Mesodermal cell (in vitro differentiated cells): ENCODE measurements at regions not wholly inside any gene's neighbourhood (a gene's known extent, or its start where the extent isn't known, plus 50 kb on each side); places are given as distances from the start of the nearest gene placed in this dataset.
"Not testable (repeated sequence)": the region's sequence is repeated elsewhere in the genome, so short reads cannot be mapped to it uniquely, and the experiment has no call there.

Source experiments
- H3K27ac ChIP-seq: 2 replicates; pipeline ENCODE4 v1.7.0; 2013; ENCODE audit warnings: mild to moderate bottlenecking, low read depth, low read length, moderate library complexity; ENCODE audit not compliant: severe bottlenecking
- H3K36me3 ChIP-seq: 2 replicates; pipeline ENCODE4 v1.7.1; 2013; ENCODE audit warnings: mild to moderate bottlenecking, low read length, moderate library complexity; ENCODE audit not compliant: control insufficient read depth, insufficient read depth
- H3K4me1 ChIP-seq: one replicate; pipeline ENCODE4 v1.7.1; 2013; ENCODE audit warnings: mild to moderate bottlenecking, low read length; ENCODE audit not compliant: insufficient read depth, control insufficient read depth, poor library complexity, severe bottlenecking
- H3K4me3 ChIP-seq: 2 replicates; pipeline ENCODE4 v1.7.0; 2013; ENCODE audit warnings: low read length, control low read depth, mild to moderate bottlenecking; ENCODE audit not compliant: insufficient read depth, poor library complexity, severe bottlenecking; ENCODE audit errors: extremely low read depth
- H3K9me3 ChIP-seq: 2 replicates; pipeline ENCODE4 v1.7.1; 2013; ENCODE audit warnings: mild to moderate bottlenecking, low read length, moderate library complexity; ENCODE audit not compliant: control insufficient read depth
- WGBS, 2 experiments: methylation state at CpG; one replicate each; pipeline ENCODE4 v1.1.5; 2013; ENCODE audit warnings: missing lambda C conversion rate in 2 of 2; ENCODE audit not compliant: insufficient coverage in 2 of 2; 5-methylcytosine and 5-hydroxymethylcytosine counted together

- 81 to 85% methylated on average over 5 of the region's 6 CpGs for WGBS, 2 experiments
- no peak overlapping the region for H3K27ac ChIP-seq
- H3K4me3 ChIP-seq = no peak overlapping the region
Measured at GRCh38 chr14:21791749-21792148, 118.1 kb upstream of the OR4E1 start.

GRCh38 chr14:21788687-21789086 is 115.1 kb upstream of the OR4E1 start:
- not testable (repeated sequence) for H3K27ac ChIP-seq, H3K9me3 ChIP-seq, H3K4me1 ChIP-seq, H3K36me3 ChIP-seq, H3K4me3 ChIP-seq
- 60% methylated on average over 1 of the region's 1 CpG; no CpG with 5 or more reads in 1 of the 2 experiments for WGBS, 2 experiments

More at GRCh38 chr14:21791749-21792148, 118.1 kb upstream of the OR4E1 start:
- Histone ChIP-seq H3K9me3 (no peaks in the 10 kb centered on the region), H3K4me1 (no peaks in the 10 kb centered on the region), H3K36me3 (no peaks in the 10 kb centered on the region)

GRCh38 chr14:21787242-21787641 is 113.6 kb upstream of the OR4E1 start:
- not testable (repeated sequence) for H3K36me3 ChIP-seq, H3K9me3 ChIP-seq, H3K4me3 ChIP-seq, H3K27ac ChIP-seq, H3K4me1 ChIP-seq
- no CpG with 5 or more reads among the region's 1 CpG for WGBS, 2 experiments

GRCh38 chr14:21781543-21781942 is 107.9 kb upstream of the OR4E1 start:
- no peaks in the 10 kb centered on the region for H3K9me3 ChIP-seq
- H3K4me3 ChIP-seq = no peak overlapping the region
- H3K36me3 ChIP-seq = no peaks in the 10 kb centered on the region
- H3K27ac ChIP-seq = no peak overlapping the region
- no peaks in the 10 kb centered on the region for H3K4me1 ChIP-seq
- WGBS, 2 experiments = 67 to 100% methylated on average over 1 to 3 of the region's 6 CpGs

DNA sequence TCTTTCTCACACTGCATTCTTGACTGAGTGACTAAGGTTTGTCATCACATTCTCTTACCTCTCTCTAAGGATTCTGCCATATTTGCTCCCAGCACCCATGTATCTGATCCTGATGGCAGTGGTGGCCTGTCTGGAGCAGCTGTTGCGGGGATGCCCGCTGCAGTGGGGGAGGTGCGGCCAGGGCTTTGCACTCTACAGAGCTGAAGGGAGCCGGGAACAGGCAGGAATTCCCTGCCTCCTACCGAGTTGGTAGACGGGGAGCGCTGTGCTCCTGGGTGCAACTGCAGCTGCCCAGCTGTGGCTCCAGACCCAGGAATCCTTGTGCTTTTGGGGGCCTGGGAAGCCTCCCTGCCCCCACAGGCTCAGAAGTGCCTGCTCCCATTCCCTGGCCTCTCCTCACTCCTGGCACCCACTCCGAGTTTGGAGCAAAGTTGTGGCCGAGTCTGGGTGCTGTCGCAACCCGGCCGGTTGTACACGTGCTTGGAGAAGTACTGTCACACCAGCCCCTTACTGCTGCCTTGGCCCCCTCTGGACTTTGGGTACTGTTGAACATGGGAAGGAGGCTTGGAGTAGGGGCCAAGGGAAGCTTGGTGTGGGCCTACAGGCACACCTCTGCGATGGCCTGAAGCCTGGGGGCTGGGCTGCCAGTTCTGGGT is 106.9 kb upstream of the OR4E1 start:
- H3K36me3 ChIP-seq = no peaks in the 10 kb centered on the region
- 75 to 82% methylated on average over 9 of the region's 14 CpGs for WGBS, 2 experiments
- H3K4me3 ChIP-seq = no peak overlapping the region
- no peaks in the 10 kb centered on the region for H3K9me3 ChIP-seq
- no peaks in the 10 kb centered on the region for H3K4me1 ChIP-seq
- H3K27ac ChIP-seq = no peak overlapping the region

- peaks cover 3% of the 10 kb centered on the region for H3K4me1 ChIP-seq
- H3K36me3 ChIP-seq = no peaks in the 10 kb centered on the region
- no peaks in the 10 kb centered on the region for H3K9me3 ChIP-seq
- WGBS, 2 experiments = 100% methylated on average over 1 of the region's 1 CpG; no CpG with 5 or more reads in 1 of the 2 experiments
- H3K27ac ChIP-seq = no peak overlapping the region
- H3K4me3 ChIP-seq = no peak overlapping the region
Measured at GRCh38 chr14:21771671-21772070, 98.1 kb upstream of the OR4E1 start.

DNA sequence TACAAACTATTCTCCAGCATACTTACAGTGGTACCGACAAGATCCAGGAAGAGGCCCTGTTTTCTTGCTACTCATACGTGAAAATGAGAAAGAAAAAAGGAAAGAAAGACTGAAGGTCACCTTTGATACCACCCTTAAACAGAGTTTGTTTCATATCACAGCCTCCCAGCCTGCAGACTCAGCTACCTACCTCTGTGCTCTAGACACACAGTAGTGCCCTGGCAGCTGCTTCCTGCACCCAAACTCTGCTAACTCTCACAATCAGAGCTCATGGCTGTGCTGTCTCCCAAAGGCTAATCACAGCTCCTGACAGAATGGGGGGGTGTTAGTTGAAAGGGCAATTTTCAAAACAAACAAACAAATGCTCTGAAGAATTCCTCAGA is 95.2 kb upstream of the OR4E1 start:
- Histone ChIP-seq H3K9me3 (no peaks in the 10 kb centered on the region), H3K27ac (no peak overlapping the region), H3K4me1 (peaks cover 3% of the 10 kb centered on the region), H3K4me3 (no peak overlapping the region), H3K36me3 (no peaks in the 10 kb centered on the region)
- WGBS, 2 experiments = 93% methylated on average over 2 of the region's 2 CpGs; no CpG with 5 or more reads in 1 of the 2 experiments

DNA sequence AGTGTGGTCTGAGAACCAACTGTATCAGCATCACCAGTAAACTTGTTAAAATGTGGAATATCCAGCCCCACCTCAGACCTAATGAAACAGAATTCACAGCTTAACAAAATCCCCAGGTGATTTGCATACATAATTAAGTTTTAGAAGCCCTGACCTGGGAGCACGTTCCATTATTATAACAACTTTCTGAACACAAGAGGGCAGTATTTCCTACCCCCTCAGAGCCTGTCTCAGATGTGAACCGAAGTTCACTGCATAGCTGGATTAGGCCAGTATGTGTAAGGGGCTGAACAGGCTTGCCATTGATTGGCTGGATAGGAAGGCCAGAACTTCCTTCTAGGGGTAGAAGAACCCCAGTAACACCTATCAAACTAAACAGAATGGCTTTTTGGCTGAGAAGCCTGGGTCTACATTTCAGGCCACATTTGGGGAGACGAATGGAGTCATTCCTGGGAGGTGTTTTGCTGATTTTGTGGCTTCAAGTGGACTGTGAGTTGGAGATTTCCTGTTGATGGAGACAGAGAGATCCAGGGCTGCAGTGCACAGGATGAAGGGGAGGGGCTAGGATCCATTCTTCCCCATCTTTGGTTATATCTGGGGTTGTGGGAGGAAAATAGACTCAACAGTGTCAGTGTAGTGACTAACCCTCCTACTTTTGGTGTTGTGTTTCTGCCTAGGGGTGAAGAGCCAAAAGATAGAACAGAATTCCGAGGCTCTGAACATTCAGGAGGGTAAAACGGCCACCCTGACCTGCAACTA is 94.7 kb upstream of the OR4E1 start:
- Histone ChIP-seq H3K27ac (peak overlapping the region; percentile 19), H3K4me3 (no peak overlapping the region), H3K36me3 (no peaks in the 10 kb centered on the region), H3K9me3 (no peaks in the 10 kb centered on the region), H3K4me1 (peaks cover 3% of the 10 kb centered on the region)
- WGBS, 2 experiments = 0 to 44% methylated on average over 1 to 2 of the region's 5 CpGs

DNA sequence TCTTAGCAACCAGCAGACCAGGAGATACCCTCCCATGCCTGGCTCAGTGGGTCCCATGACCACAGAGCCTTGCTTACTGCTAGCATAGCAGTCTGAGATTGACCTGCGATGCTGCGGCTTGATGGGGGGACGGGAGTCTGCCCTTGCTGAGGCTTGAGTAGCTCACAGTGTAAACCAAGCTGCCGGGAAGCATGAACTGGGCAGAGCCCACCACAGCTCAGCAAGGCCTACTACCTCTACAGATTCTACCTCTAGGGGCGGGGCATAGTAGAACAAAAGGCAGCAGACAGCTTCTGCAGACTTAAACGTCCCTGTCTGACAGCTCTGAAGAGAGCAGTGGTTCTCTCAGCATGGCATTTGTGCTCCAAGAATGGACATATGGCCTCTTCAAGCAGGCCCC is 86.7 kb upstream of the OR4E1 start:
- WGBS, 2 experiments = 58 to 82% methylated on average over 4 to 5 of the region's 6 CpGs
- H3K9me3 ChIP-seq, H3K4me3 ChIP-seq, H3K27ac ChIP-seq, H3K4me1 ChIP-seq, H3K36me3 ChIP-seq: not testable (repeated sequence)

- H3K4me3 ChIP-seq = no peak overlapping the region
- WGBS, 2 experiments = 100% methylated on average over 1 of the region's 5 CpGs
- H3K36me3 ChIP-seq = no peaks in the 10 kb centered on the region
- no peaks in the 10 kb centered on the region for H3K9me3 ChIP-seq
- H3K4me1 ChIP-seq = no peaks in the 10 kb centered on the region
- no peak overlapping the region for H3K27ac ChIP-seq
Measured at GRCh38 chr14:21749306-21749868, 75.8 kb upstream of the OR4E1 start.

DNA sequence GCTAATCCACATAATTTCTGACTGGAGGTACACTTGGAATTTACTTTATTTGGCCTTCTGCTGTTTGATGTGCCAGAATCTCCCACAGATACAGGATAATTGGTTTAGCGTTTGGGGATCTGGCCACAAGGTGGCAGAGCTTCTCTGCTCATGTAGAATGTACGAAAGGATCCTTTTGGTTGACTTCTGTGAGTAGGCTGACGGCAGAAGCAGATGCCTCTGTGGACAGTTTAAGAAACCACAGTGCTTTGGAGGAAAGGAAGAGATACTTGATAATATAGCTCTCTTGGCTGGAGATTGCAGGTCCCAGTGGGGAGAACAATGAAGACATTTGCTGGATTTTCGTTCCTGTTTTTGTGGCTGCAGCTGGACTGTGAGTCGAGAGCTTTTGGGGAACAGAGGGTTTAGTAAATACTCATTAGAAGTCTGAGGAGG is 75.3 kb upstream of the OR4E1 start:
- Histone ChIP-seq H3K4me3 (no peak overlapping the region), H3K36me3 (no peaks in the 10 kb centered on the region), H3K4me1 (no peaks in the 10 kb centered on the region), H3K27ac (no peak overlapping the region), H3K9me3 (no peaks in the 10 kb centered on the region)
- 28 to 33% methylated on average over 5 of the region's 5 CpGs for WGBS, 2 experiments
